GM12878 (cell line): ENCODE measurements at regions not wholly inside any gene's neighbourhood (a gene's known extent, or its start where the extent isn't known, plus 50 kb on each side); places are given as distances from the start of the nearest gene placed in this dataset.

Source experiments
- ATF7 ChIP-seq: fragments of 450-650 bp; IDR thresholded peaks from 2 replicates; pipeline ENCODE4 v1.6.1; 2016; ENCODE audit warnings: low read depth, mild to moderate bottlenecking
- BRCA1 ChIP-seq: IDR thresholded peaks from 2 replicates; pipeline ENCODE4 v1.6.1; 2011; ENCODE audit warnings: low read depth, low read length, improper control_type of control experiment
- CHD1 ChIP-seq: IDR thresholded peaks from 2 replicates; pipeline ENCODE4 v1.6.1; 2012; ENCODE audit warnings: low read depth, low read length, improper control_type of control experiment
- JUNB ChIP-seq: IDR thresholded peaks from 2 replicates; pipeline ENCODE4 v1.6.1; 2016; ENCODE audit warnings: antibody characterized with exemption, mild to moderate bottlenecking
- MYC ChIP-seq: IDR thresholded peaks from 2 replicates; pipeline ENCODE4 v1.6.1; 2011; ENCODE audit warnings: mild to moderate bottlenecking, low read length, moderate library complexity, inconsistent platforms; ENCODE audit not compliant: insufficient read depth, insufficient replicate concordance, insufficient read length, severe bottlenecking
- NBN ChIP-seq: fragments of 450-650 bp; IDR thresholded peaks from 2 replicates; pipeline ENCODE4 v1.6.1; 2016
- PKNOX1 ChIP-seq: fragments of 450-650 bp; IDR thresholded peaks from 2 replicates; pipeline ENCODE4 v1.6.1; 2016; ENCODE audit warnings: mild to moderate bottlenecking
- POLR2A ChIP-seq: IDR thresholded peaks from 2 replicates; pipeline ENCODE4 v1.6.1; 2011; ENCODE audit warnings: low read depth, mild to moderate bottlenecking, low read length
- POU2F2 ChIP-seq: IDR thresholded peaks from 3 replicates; pipeline ENCODE4 v1.6.1; 2011; ENCODE audit warnings: low read depth, mild to moderate bottlenecking, low read length, borderline replicate concordance
- RELA ChIP-seq: fragments of 450-650 bp; IDR thresholded peaks from 2 replicates; pipeline ENCODE4 v1.8.0; 2014; ENCODE audit warnings: borderline replicate concordance; ENCODE audit not compliant: partially characterized antibody
- SKIL ChIP-seq: fragments of 450-650 bp; IDR thresholded peaks from 2 replicates; pipeline ENCODE4 v1.6.1; 2017; ENCODE audit warnings: mild to moderate bottlenecking, low read depth, inconsistent platforms; ENCODE audit not compliant: poor library complexity, severe bottlenecking
- SMC3 ChIP-seq: IDR thresholded peaks from 2 replicates; pipeline ENCODE4 v1.6.1; 2011; ENCODE audit warnings: low read length, improper control_type of control experiment, borderline replicate concordance
- SP1 ChIP-seq: IDR thresholded peaks from one replicate; pipeline ENCODE4 v1.6.1; 2011; ENCODE audit warnings: low read depth, low read length
- ZNF687 ChIP-seq: fragments of 450-650 bp; IDR thresholded peaks from 2 replicates; pipeline ENCODE4 v1.6.1; 2017; ENCODE audit warnings: mild to moderate bottlenecking, moderate library complexity

- TF ChIP-seq CHD1 (no peak), POLR2A (no peak), ATF7 (peak; percentile 94), SP1 (no peak), ZNF687 (no peak), MYC (no peak), NBN (peak; percentile 78), PKNOX1 (no peak), POU2F2 (no peak), JUNB (peak; percentile 97), SMC3 (no peak), BRCA1 (no peak), RELA (no peak), SKIL (peak; percentile 87)
These were observed 53.6 kb upstream of the ASB17 start (continued) for GRCh38 chr1:75985827-75986226.
